Activated CD8-positive, alpha-beta T cell treated with anti-CD3 and anti-CD28 coated beads for 36 hours (primary cell): ENCODE measurements at regions not wholly inside any gene's neighbourhood (a gene's known extent, or its start where the extent isn't known, plus 50 kb on each side); places are given as distances from the start of the nearest gene placed in this dataset.
"Not testable (repeated sequence)": the region's sequence is repeated elsewhere in the genome, so short reads cannot be mapped to it uniquely, and the experiment has no call there.

ENCODE experiments used
- ATAC-seq: fragments of 200-7000 bp; cut with Tn5 transposase; one replicate; pipeline ENCODE4 v1.10.0; 2021; ENCODE audit warnings: mild to moderate bottlenecking, moderate library complexity
- CTCF ChIA-PET: fragments of 350-600 bp; sonication (Branson Sonifier 250); formaldehyde crosslinking; loops from one replicate; lab custom pipeline; 2021; ENCODE audit warnings: antibody characterized with exemption; lab: Charles Lee
- POLR2A ChIA-PET: fragments of 350-600 bp; sonication (Branson Sonifier 250); formaldehyde crosslinking; loops from one replicate; lab custom pipeline; 2021; ENCODE audit warnings: antibody characterized with exemption; lab: Charles Lee
- DNase-seq: peaks from one replicate; pipeline ENCODE4 v3.0.0-alpha.2; 2020
- H3K27ac Mint-ChIP-seq: one replicate; pipeline ENCODE4 v1.8.0; 2021; ENCODE audit warnings: mild to moderate bottlenecking, mixed read lengths
- H3K27me3 Mint-ChIP-seq: one replicate; pipeline ENCODE4 v1.8.0; 2021; ENCODE audit warnings: mixed read lengths
- H3K36me3 Mint-ChIP-seq: one replicate; pipeline ENCODE4 v1.8.0; 2021; ENCODE audit warnings: low read depth, mixed read lengths
- H3K4me1 Mint-ChIP-seq: one replicate; pipeline ENCODE4 v1.8.0; 2021; ENCODE audit warnings: low read depth, mixed read lengths
- H3K4me3 Mint-ChIP-seq: one replicate; pipeline ENCODE4 v1.8.0; 2021; ENCODE audit warnings: mild to moderate bottlenecking, moderate library complexity, mixed read lengths
- H3K9me3 Mint-ChIP-seq: one replicate; pipeline ENCODE4 v1.8.0; 2021; ENCODE audit warnings: mixed read lengths
- intact Hi-C: fragments of 100-400 bp; cut with micrococcal nuclease; formaldehyde crosslinking; loops from one replicate; pipeline ENCODE4 v1.10.0; 2022
- TF ChIP-seq, protein P1 (sequence below): fragments of 200-600 bp; IDR thresholded peaks from one replicate; pipeline ENCODE4 v1.8.0; 2022; ENCODE audit warnings: antibody characterized with exemption, mild to moderate bottlenecking

DNA sequence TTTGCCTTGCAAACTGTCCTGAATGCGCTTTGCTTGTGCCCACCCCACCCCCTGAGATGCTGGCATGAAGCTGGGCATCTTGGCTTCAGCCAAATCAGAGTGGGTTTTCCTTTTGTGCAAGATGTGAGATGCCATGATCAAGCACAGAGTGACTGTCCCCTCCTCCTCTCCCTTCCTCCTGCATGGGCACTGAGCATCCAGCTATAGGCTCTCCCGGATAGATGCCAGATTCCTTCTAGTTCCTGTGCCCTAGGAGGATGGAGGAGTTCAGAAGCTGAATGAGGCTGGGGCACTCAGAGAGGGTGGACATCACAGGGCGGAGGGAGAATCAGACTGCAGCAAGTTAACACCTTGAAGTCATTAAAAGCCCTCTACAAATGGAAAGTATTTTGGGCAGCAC is 384.1 kb upstream of the CCL2 start:
- ChIA-PET POLR2A (no interaction called here), CTCF (no interaction called here)
- intact Hi-C loops: no loop called here
- H3K4me1 Mint-ChIP-seq: no peaks in the 10 kb centered on the region
- H3K9me3 Mint-ChIP-seq: no peaks in the 10 kb centered on the region
- peaks cover 18% of the 10 kb centered on the region for H3K27me3 Mint-ChIP-seq
- TF ChIP-seq, protein P1, sequence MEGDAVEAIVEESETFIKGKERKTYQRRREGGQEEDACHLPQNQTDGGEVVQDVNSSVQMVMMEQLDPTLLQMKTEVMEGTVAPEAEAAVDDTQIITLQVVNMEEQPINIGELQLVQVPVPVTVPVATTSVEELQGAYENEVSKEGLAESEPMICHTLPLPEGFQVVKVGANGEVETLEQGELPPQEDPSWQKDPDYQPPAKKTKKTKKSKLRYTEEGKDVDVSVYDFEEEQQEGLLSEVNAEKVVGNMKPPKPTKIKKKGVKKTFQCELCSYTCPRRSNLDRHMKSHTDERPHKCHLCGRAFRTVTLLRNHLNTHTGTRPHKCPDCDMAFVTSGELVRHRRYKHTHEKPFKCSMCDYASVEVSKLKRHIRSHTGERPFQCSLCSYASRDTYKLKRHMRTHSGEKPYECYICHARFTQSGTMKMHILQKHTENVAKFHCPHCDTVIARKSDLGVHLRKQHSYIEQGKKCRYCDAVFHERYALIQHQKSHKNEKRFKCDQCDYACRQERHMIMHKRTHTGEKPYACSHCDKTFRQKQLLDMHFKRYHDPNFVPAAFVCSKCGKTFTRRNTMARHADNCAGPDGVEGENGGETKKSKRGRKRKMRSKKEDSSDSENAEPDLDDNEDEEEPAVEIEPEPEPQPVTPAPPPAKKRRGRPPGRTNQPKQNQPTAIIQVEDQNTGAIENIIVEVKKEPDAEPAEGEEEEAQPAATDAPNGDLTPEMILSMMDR: no peak
- H3K4me3 Mint-ChIP-seq: no peak overlapping the region
- ATAC-seq: no peak
- H3K27ac Mint-ChIP-seq: no peak overlapping the region
- DNase-seq: no peak
- no peaks in the 10 kb centered on the region for H3K36me3 Mint-ChIP-seq

DNA sequence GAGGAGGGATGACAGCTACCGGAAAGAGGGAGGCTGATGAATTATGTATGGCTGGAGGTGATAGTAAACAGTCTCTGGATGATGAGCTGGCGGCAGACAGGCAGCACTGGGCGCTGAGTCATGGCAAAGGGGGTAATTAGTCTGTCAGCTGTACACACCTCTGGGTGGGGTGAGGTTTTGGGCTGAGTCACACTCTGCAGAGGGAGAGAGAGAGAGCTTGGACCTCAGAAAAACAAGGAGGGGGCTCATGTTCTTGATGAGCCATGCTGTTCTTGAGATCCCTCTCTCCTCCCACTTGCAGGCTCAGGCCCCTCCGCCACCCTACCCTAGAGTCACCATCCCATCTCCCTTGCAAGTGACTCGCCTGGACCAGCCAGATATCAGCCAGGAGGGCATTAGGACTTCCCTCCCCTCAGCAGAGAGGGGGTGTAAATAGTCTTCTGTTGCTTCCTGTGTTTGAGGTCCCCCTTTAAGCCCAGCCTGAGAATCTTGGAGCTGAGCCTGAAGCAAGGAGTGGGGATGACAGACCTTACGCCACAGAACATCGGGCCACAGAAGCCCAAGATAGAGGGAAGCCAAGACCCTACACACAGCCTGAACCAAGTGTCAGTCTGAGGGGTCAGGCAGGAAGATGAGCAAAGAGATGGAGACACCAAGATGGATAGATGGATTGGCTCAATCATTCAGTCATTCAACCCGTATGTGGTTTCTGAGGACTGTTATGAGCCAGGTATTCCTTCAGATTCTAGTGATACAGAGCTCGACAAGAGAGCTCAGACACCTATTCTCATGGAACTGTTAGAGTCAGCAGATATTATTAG is 383.2 kb upstream of the CCL2 start:
- intact Hi-C loops: no loop called here
- CTCF ChIA-PET: no interaction called here
- H3K27ac Mint-ChIP-seq: no peak overlapping the region
- no peaks in the 10 kb centered on the region for H3K4me1 Mint-ChIP-seq
- POLR2A ChIA-PET: no interaction called here
- peaks cover 16% of the 10 kb centered on the region for H3K27me3 Mint-ChIP-seq
- no peak for ATAC-seq
- DNase-seq: peak; percentile 2
- TF ChIP-seq, protein P1: no peak
- H3K4me3 Mint-ChIP-seq: no peak overlapping the region
- no peaks in the 10 kb centered on the region for H3K9me3 Mint-ChIP-seq
- no peaks in the 10 kb centered on the region for H3K36me3 Mint-ChIP-seq

DNA sequence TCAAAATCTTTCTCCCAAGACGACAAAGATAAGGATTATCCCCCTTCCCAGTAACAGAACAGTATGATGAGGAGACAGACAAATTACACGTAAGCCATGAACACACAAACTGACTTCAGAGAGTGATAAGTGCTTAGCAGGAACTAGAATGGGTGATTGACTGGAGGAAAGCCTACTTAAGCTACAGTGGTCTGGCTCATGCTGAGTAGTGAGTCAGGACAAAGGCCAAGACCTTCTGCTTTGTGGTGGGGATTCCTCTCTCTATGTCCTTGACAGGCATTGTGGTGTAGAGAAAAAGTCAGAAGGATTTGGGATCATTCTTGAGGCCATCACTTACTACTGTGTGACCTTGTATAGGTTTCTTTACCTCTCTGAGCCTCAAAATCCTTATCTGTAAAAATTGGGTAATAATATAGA is 381.9 kb upstream of the CCL2 start:
- CTCF ChIA-PET: no interaction called here
- intact Hi-C loops: no loop called here
- Mint-ChIP-seq H3K27me3 (peaks cover 18% of the 10 kb centered on the region), H3K4me1 (no peaks in the 10 kb centered on the region), H3K27ac (no peak overlapping the region), H3K4me3 (no peak overlapping the region), H3K9me3 (no peaks in the 10 kb centered on the region), H3K36me3 (no peaks in the 10 kb centered on the region)
- DNase-seq (no peak), ATAC-seq (no peak)
- POLR2A ChIA-PET: no interaction called here
- TF ChIP-seq, protein P1: no peak

DNA sequence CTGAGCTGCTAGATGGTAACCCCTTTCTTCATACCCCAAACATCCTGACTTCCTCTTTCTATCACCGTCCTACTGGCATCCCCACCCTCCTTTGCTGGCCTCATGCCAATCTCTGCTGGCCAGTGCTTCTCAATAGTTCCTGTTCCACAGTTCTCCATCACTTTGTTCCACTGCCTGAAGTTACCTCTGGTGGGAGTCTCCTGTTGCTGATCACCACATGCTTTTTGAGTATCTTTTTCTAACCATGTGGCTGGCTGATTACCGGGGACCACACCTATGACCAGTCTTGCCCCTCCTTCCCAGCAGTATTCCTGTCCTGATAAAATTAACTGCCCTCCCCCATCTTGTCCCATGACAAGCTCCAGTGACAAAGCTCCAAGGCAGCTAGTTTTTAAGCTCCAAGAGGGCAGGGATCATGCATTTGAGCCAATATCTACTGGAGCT is 380.4 kb upstream of the CCL2 start:
- Mint-ChIP-seq H3K4me1 (no peaks in the 10 kb centered on the region), H3K36me3 (no peaks in the 10 kb centered on the region), H3K27me3 (peaks cover 18% of the 10 kb centered on the region), H3K4me3 (no peak overlapping the region), H3K27ac (no peak overlapping the region), H3K9me3 (no peaks in the 10 kb centered on the region)
- ATAC-seq: no peak
- intact Hi-C loops: no loop called here
- TF ChIP-seq, protein P1: no peak
- ChIA-PET CTCF (no interaction called here), POLR2A (no interaction called here)
- DNase-seq: no peak

DNA sequence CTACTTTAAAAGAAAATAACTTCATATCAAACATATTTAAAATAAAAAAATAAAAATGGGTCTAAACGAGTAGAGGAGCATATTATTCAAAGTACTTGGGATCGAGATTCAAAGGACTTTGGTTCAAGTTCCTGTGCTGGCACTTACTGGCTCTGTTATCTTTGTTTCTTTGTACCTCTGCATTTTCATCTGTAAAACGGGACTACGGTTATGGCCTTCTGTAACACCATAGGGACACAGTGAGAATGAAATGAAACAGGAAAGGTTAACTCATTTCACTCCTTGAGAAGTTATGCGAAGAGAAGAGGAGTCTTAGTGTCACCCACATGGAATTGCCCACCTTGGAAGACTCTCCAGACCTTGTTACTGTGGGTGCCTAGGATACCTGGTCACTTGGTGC is 379.1 kb upstream of the CCL2 start:
- no peak for DNase-seq
- Mint-ChIP-seq H3K9me3 (no peaks in the 10 kb centered on the region), H3K27ac (no peak overlapping the region), H3K27me3 (peaks cover 20% of the 10 kb centered on the region), H3K4me1 (no peaks in the 10 kb centered on the region), H3K36me3 (no peaks in the 10 kb centered on the region), H3K4me3 (no peak overlapping the region)
- ATAC-seq: no peak
- TF ChIP-seq, protein P1: no peak
- ChIA-PET CTCF (no interaction called here), POLR2A (no interaction called here)
- intact Hi-C loops: no loop called here

DNA sequence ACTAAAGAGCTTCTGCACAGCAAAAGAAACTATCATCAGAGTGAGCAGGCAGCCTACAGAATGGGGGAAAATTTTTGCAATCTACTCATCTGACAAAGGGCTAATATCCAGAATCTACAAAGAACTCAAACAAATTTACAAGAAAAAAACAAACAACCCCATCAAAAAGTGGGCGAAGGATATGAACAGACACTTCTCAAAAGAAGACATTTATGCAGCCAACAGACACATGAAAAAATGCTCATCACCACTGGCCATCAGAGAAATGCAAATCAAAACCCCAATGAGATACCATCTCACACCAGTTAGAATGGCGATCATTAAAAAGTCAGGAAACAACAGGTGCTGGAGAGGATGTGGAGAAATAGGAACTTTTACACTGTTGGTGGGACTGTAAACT is 372.8 kb upstream of the CCL2 start:
- H3K27me3 Mint-ChIP-seq, H3K27ac Mint-ChIP-seq, H3K36me3 Mint-ChIP-seq, H3K9me3 Mint-ChIP-seq, H3K4me3 Mint-ChIP-seq, DNase-seq, POLR2A ChIA-PET, intact Hi-C loops, CTCF ChIA-PET, H3K4me1 Mint-ChIP-seq, ATAC-seq: not testable (repeated sequence)

DNA sequence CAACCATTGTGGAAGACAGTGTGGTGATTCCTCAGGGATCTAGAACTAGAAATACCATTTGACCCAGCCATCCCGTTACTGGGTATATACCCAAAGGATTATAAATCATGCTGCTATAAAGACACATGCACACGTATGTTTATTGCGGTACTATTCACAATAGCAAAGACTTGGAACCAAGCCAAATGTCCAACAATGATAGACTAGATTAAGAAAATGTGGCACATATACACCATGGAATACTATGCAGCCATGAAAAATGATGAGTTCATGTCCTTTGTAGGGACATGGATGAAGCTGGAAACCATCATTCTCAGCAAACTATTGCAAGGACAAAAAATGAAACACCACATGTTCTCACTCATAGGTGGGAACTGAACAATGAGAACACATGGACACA is 372.4 kb upstream of the CCL2 start:
- H3K4me1 Mint-ChIP-seq, H3K27me3 Mint-ChIP-seq, H3K4me3 Mint-ChIP-seq, H3K9me3 Mint-ChIP-seq, H3K36me3 Mint-ChIP-seq, POLR2A ChIA-PET, ATAC-seq, H3K27ac Mint-ChIP-seq, intact Hi-C loops, DNase-seq, CTCF ChIA-PET: not testable (repeated sequence)
